IMR-90 (cell line): ENCODE measurements at regions not wholly inside any gene's neighbourhood (a gene's known extent, or its start where the extent isn't known, plus 50 kb on each side); places are given as distances from the start of the nearest gene placed in this dataset.

Experiments
- ATAC-seq: fragments of 200-7000 bp; cut with Tn5 transposase; 2 replicates; pipeline ENCODE4 v1.9.1; 2020; ENCODE audit warnings: low read depth, mild to moderate bottlenecking, moderate library complexity
- BruUV-seq: library from RNA; stranded (reverse); fragments of 400-500 nt; replicated peaks from 2 replicates; lab custom pipeline; 2021; lab: Mats Ljungman, UMichigan
- CTCF ChIA-PET: fragments of 300-600 bp; formaldehyde crosslinking; extraction: SDS; loops from one replicate; lab custom pipeline; 2021; ENCODE audit warnings: antibody characterized with exemption; lab: Yijun Ruan, JAX
- POLR2A ChIA-PET: fragments of 300-600 bp; sonication (Branson Sonifier 250); formaldehyde crosslinking; loops from one replicate; lab custom pipeline; 2022; ENCODE audit warnings: antibody characterized with exemption; ENCODE audit not compliant: unreplicated experiment; lab: Charles Lee
- DNase-seq: peaks from one replicate; pipeline ENCODE4 v3.0.0; 2013
- H2AFZ ChIP-seq: replicated peaks from 2 replicates; pipeline ENCODE3; 2013; ENCODE audit warnings: low read length, mild to moderate bottlenecking; ENCODE audit not compliant: poor library complexity
- H2AK5ac ChIP-seq: 2 replicates; pipeline ENCODE4 v1.6.1; 2013; ENCODE audit warnings: low read depth, low read length, inconsistent platforms
- H2AK9ac ChIP-seq: replicated peaks from 2 replicates; pipeline ENCODE3; 2013; ENCODE audit warnings: mild to moderate bottlenecking, low read depth, low read length, moderate library complexity; ENCODE audit not compliant: poor library complexity
- H2BK120ac ChIP-seq: 2 replicates; pipeline ENCODE4 v1.6.1; 2013; ENCODE audit warnings: low read depth, low read length, inconsistent platforms
- H2BK15ac ChIP-seq: 3 replicates; pipeline ENCODE4 v1.6.1; 2013; ENCODE audit warnings: low read depth, low read length, inconsistent platforms
- H2BK20ac ChIP-seq: 2 replicates; pipeline ENCODE4 v1.6.1; 2013; ENCODE audit warnings: low read depth, mild to moderate bottlenecking, inconsistent platforms, low read length, moderate library complexity
- H2BK5ac ChIP-seq: 2 replicates; pipeline ENCODE4 v1.6.1; 2013; ENCODE audit warnings: mild to moderate bottlenecking, low read depth, low read length, inconsistent platforms; ENCODE audit not compliant: poor library complexity, severe bottlenecking
- H3K14ac ChIP-seq: replicated peaks from 2 replicates; pipeline ENCODE4 v1.6.1; 2013; ENCODE audit warnings: low read depth, low read length, inconsistent platforms
- H3K18ac ChIP-seq: 2 replicates; pipeline ENCODE4 v1.6.1; 2013; ENCODE audit warnings: low read depth, low read length, control low read depth
- H3K23ac ChIP-seq: 2 replicates; pipeline ENCODE4 v1.6.1; 2013; ENCODE audit warnings: low read depth, low read length, inconsistent platforms
- H3K27ac ChIP-seq: 2 replicates; pipeline ENCODE4 v1.5.1; 2013; ENCODE audit warnings: mild to moderate bottlenecking, control low read depth, low read length; ENCODE audit not compliant: insufficient read depth
- H3K27me3 ChIP-seq: 2 replicates; pipeline ENCODE4 v1.6.1; 2013; ENCODE audit warnings: low read length; ENCODE audit not compliant: control insufficient read depth, insufficient read depth
- H3K36me3 ChIP-seq: 2 replicates; pipeline ENCODE4 v1.6.1; 2013; ENCODE audit warnings: low read length, mixed read lengths; ENCODE audit not compliant: control insufficient read depth, insufficient read depth
- H3K4ac ChIP-seq: 2 replicates; pipeline ENCODE4 v1.6.1; 2013; ENCODE audit warnings: low read depth, low read length, inconsistent platforms
- H3K4me1 ChIP-seq: 2 replicates; pipeline ENCODE4 v1.6.1; 2013; ENCODE audit warnings: low read length, mixed read lengths; ENCODE audit not compliant: control insufficient read depth, insufficient read depth
- H3K4me2 ChIP-seq: 2 replicates; pipeline ENCODE4 v1.6.1; 2013; ENCODE audit warnings: low read depth, mild to moderate bottlenecking, control low read depth, low read length, moderate library complexity
- H3K4me3 ChIP-seq: 2 replicates; pipeline ENCODE4 v1.5.1; 2013; ENCODE audit warnings: low read depth, mild to moderate bottlenecking, control low read depth, low read length, moderate library complexity; ENCODE audit not compliant: insufficient read depth
- H3K56ac ChIP-seq: 2 replicates; pipeline ENCODE4 v1.6.1; 2013; ENCODE audit warnings: low read length, inconsistent platforms; ENCODE audit not compliant: insufficient read depth; ENCODE audit errors: extremely low read depth
- H3K79me1 ChIP-seq, 2 experiments: 2 replicates each; pipeline ENCODE4 v1.6.1; 2013; ENCODE audit warnings: low read length in 2 of 2, inconsistent platforms in 1 of 2, low read depth in 1 of 2
- H3K9ac ChIP-seq: 2 replicates; pipeline ENCODE4 v1.6.1; 2013; ENCODE audit warnings: low read depth, low read length, control low read depth
- H3K9me1 ChIP-seq: 2 replicates; pipeline ENCODE4 v1.6.1; 2013; ENCODE audit warnings: low read length, inconsistent platforms; ENCODE audit not compliant: insufficient read depth
- H3K9me3 ChIP-seq: 2 replicates; pipeline ENCODE4 v1.6.1; 2013; ENCODE audit warnings: low read length; ENCODE audit not compliant: control insufficient read depth, insufficient read depth
- H4K20me1 ChIP-seq: 2 replicates; pipeline ENCODE4 v1.6.1; 2013; ENCODE audit warnings: low read length, inconsistent platforms; ENCODE audit not compliant: insufficient read depth
- H4K5ac ChIP-seq: 2 replicates; pipeline ENCODE4 v1.6.1; 2013; ENCODE audit warnings: mild to moderate bottlenecking, low read depth, low read length, control low read depth
- H4K8ac ChIP-seq, 2 experiments: 2 replicates each; pipeline ENCODE4 v1.6.1; 2013; ENCODE audit warnings: low read depth in 2 of 2, low read length in 2 of 2, control low read depth in 1 of 2, inconsistent platforms in 1 of 2
- H4K91ac ChIP-seq: 2 replicates; pipeline ENCODE4 v1.6.1; 2013; ENCODE audit warnings: low read depth, low read length, inconsistent platforms; ENCODE audit not compliant: insufficient read depth
- BHLHE40 ChIP-seq: fragments of 150-350 bp; IDR thresholded peaks from 2 replicates; pipeline ENCODE4 v1.6.1; 2016; ENCODE audit warnings: mild to moderate bottlenecking, low read depth, low read length
- CEBPB ChIP-seq: IDR thresholded peaks from 2 replicates; pipeline ENCODE4 v1.6.1; 2012; ENCODE audit warnings: low read depth, low read length, improper control_type of control experiment
- CHD1 ChIP-seq: IDR thresholded peaks from 2 replicates; pipeline ENCODE4 v1.6.1; 2012; ENCODE audit warnings: low read depth, low read length, improper control_type of control experiment
- ELK1 ChIP-seq: fragments of 150-350 bp; IDR thresholded peaks from 2 replicates; pipeline ENCODE4 v1.6.1; 2016; ENCODE audit warnings: low read depth, mild to moderate bottlenecking, low read length, moderate library complexity, borderline replicate concordance
- FOS ChIP-seq: fragments of 150-350 bp; IDR thresholded peaks from 2 replicates; pipeline ENCODE4 v1.6.1; 2016; ENCODE audit warnings: low read depth, low read length
- MAZ ChIP-seq: IDR thresholded peaks from 2 replicates; pipeline ENCODE4 v1.6.1; 2012; ENCODE audit warnings: low read depth, mild to moderate bottlenecking, low read length, improper control_type of control experiment, moderate library complexity, borderline replicate concordance
- NFE2L2 ChIP-seq: fragments of 150-350 bp; IDR thresholded peaks from 2 replicates; pipeline ENCODE4 v1.6.1; 2016; ENCODE audit warnings: low read depth, mild to moderate bottlenecking, low read length
- RAD21 ChIP-seq: IDR thresholded peaks from 2 replicates; pipeline ENCODE4 v1.6.1; 2012; ENCODE audit warnings: low read length, improper control_type of control experiment
- WGBS, 2 experiments: methylation state at CpG; one replicate each; pipeline versions ENCODE4 v1.1.5 to v1.1.7; 2013; ENCODE audit warnings: missing lambda C conversion rate in 2 of 2; ENCODE audit not compliant: insufficient read length in 1 of 2; ENCODE audit errors: extremely low coverage in 2 of 2; 5-methylcytosine and 5-hydroxymethylcytosine counted together
- dilution Hi-C: fragments of 300-500 bp; cut with HindIII; formaldehyde crosslinking; loops from one replicate; pipeline ENCODE4 v1.14.3; 2018; ENCODE audit warnings: low sequenced_read_pairs; ENCODE audit not compliant: unreplicated experiment
- in situ Hi-C: fragments of 300-500 bp; cut with MboI; formaldehyde crosslinking; loops from 3 replicates; pipeline ENCODE4 v1.14.3; 2019; ENCODE audit warnings: low sequenced_read_pairs, inconsistent platforms, mixed read lengths
- intact Hi-C: fragments of 100-400 bp; cut with micrococcal nuclease; formaldehyde crosslinking; loops from 2 replicates; pipeline ENCODE4 v1.10.0; 2022
- TF ChIP-seq, protein P1 (sequence below): conservative IDR thresholded peaks from 2 replicates; pipeline ENCODE4 v1.5.1; 2012; ENCODE audit warnings: mild to moderate bottlenecking, low read depth, low read length, improper control_type of control experiment

DNA sequence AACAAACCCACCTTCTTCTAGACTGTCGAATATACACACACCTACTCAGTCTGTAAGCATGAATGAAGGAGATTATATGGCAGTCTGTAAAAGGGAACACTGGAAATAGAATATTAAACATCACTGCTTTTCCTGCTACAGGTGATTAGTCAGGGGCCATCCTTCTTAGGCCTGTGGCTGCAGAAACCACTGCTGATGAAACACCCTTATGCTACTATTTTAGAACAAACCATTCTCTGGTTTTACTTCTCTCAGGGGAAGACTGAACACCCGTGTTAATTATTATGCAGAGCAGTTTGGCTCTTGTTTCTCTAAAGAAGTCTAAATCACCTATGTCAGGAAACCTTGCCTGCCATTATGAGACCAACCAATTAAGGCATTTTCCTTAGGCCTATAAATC is 351.1 kb upstream of the KLF6 start:
- TF ChIP-seq ELK1 (no peak), BHLHE40 (no peak), CEBPB (no peak), MAZ (no peak), RAD21 (no peak), NFE2L2 (no peak), FOS (no peak), CHD1 (no peak)
- TF ChIP-seq, protein P1, sequence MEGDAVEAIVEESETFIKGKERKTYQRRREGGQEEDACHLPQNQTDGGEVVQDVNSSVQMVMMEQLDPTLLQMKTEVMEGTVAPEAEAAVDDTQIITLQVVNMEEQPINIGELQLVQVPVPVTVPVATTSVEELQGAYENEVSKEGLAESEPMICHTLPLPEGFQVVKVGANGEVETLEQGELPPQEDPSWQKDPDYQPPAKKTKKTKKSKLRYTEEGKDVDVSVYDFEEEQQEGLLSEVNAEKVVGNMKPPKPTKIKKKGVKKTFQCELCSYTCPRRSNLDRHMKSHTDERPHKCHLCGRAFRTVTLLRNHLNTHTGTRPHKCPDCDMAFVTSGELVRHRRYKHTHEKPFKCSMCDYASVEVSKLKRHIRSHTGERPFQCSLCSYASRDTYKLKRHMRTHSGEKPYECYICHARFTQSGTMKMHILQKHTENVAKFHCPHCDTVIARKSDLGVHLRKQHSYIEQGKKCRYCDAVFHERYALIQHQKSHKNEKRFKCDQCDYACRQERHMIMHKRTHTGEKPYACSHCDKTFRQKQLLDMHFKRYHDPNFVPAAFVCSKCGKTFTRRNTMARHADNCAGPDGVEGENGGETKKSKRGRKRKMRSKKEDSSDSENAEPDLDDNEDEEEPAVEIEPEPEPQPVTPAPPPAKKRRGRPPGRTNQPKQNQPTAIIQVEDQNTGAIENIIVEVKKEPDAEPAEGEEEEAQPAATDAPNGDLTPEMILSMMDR: no peak
- in situ Hi-C loops: no loop called here
- dilution Hi-C loops: no loop called here
- CTCF ChIA-PET: interaction anchor here (0.6 kb wide), 1 partner anchor 85 kb away, joined by 4 read pairs; no protein-coding TSS in a partner anchor
- Histone ChIP-seq H3K79me1 (peaks cover 0 to 6% of the 10 kb centered on the region in 2 experiments; a peak in 1 of 4 replicates), H2AFZ (no peak overlapping the region), H4K20me1 (no peaks in the 10 kb centered on the region), H2BK15ac (no peak overlapping the region), H3K18ac (no peak overlapping the region), H3K4ac (no peak overlapping the region), H2BK5ac (no peak overlapping the region), H3K9me3 (peaks cover 2% of the 10 kb centered on the region; the same call in 1 of the 2 replicates), H3K23ac (no peak overlapping the region), H2BK120ac (no peak overlapping the region), H3K9me1 (peaks cover 6% of the 10 kb centered on the region), H2AK5ac (no peak overlapping the region), H3K27me3 (no peaks in the 10 kb centered on the region), H3K27ac (no peak overlapping the region), H3K9ac (no peak overlapping the region), H4K5ac (no peak overlapping the region), H3K36me3 (no peaks in the 10 kb centered on the region), H2BK20ac (no peak overlapping the region), H4K91ac (no peak overlapping the region), H3K56ac (no peak overlapping the region), H2AK9ac (no peak overlapping the region), H3K4me1 (peaks cover 6% of the 10 kb centered on the region), H3K4me2 (no peak overlapping the region), H3K14ac (no peak overlapping the region), H4K8ac (no peak overlapping the region), H3K4me3 (no peak overlapping the region)
- intact Hi-C loops: no loop called here
- POLR2A ChIA-PET: no interaction called here
- no TSS peak for BruUV-seq
- no peak for ATAC-seq
- no CpG with 5 or more reads among the region's 2 CpGs for WGBS, 2 experiments
- DNase-seq: no peak
